GM12872 (cell line): ENCODE measurements at regions not wholly inside any gene's neighbourhood (a gene's known extent, or its start where the extent isn't known, plus 50 kb on each side); places are given as distances from the start of the nearest gene placed in this dataset.

ENCODE experiments used
- TF ChIP-seq, protein P1 (sequence below): IDR thresholded peaks from 3 replicates; pipeline ENCODE4 v1.5.1; 2011; ENCODE audit warnings: low read depth, mild to moderate bottlenecking, low read length, moderate library complexity; ENCODE audit not compliant: insufficient read depth

DNA sequence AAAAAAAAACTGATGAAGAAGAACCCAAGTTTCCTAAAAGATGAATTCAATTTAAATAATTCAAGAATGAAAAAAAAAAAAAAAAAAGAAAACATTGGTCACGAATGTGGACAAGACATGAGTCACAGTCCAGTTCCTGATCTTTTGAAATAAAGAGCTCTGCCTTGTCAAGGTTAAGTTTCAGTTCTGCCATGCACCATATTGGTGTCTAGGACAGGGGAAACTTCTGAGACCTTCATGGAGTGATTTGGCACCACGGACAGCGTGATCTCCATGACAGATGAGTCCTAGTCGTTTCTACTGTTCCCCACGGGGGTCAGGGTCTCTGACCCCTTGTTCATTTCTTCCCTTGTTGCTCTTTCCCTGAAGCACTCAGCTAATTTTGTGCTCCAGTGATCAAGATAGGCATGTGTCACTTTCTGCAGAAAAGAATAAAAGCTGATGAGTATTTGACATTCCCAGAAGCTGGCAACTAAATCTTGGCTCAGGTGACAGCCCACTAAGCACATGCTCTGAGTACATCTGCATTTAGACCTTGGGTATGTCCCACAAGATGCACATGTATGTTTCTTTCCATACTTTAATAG, 1159.7 kb downstream of the BCL11B start:
- TF ChIP-seq, protein P1, sequence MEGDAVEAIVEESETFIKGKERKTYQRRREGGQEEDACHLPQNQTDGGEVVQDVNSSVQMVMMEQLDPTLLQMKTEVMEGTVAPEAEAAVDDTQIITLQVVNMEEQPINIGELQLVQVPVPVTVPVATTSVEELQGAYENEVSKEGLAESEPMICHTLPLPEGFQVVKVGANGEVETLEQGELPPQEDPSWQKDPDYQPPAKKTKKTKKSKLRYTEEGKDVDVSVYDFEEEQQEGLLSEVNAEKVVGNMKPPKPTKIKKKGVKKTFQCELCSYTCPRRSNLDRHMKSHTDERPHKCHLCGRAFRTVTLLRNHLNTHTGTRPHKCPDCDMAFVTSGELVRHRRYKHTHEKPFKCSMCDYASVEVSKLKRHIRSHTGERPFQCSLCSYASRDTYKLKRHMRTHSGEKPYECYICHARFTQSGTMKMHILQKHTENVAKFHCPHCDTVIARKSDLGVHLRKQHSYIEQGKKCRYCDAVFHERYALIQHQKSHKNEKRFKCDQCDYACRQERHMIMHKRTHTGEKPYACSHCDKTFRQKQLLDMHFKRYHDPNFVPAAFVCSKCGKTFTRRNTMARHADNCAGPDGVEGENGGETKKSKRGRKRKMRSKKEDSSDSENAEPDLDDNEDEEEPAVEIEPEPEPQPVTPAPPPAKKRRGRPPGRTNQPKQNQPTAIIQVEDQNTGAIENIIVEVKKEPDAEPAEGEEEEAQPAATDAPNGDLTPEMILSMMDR, result no peak

DNA sequence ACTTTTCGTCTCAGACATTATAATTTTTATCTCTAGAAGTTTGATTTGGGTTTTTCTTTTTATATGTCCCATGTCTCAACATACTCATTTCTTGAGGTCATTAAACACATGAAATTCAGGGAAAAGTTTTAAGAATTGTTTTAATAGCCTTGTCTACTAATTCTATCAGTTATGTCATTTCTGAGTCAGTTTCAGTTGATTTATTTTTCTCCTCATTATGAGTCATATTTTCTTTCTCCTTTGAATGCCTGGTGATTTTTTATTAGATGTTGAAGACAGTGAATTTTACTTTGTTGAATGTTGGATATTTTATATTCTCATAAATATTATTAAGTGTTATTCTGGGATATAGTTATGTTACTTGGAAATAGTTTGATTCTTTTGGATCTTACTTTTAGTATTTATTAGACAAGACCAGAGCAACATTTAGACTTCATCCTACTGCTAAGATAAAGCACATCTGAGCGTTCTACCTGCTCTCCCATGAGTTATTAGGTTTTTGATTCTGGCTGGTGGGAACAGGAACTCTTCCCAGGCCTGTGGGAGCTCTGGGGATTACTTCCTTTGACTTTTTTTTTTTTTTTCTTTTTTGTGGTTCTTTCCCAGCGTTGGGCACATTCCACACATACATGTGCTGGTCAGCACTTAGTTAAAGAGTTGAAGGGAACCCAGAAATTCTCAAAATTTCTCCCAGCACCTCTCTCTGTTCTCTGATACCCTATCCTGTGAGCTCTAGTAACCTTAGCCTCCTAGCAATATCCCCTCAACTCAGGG, 1157.7 kb downstream of the BCL11B start:
- TF ChIP-seq, protein P1, result no peak

DNA sequence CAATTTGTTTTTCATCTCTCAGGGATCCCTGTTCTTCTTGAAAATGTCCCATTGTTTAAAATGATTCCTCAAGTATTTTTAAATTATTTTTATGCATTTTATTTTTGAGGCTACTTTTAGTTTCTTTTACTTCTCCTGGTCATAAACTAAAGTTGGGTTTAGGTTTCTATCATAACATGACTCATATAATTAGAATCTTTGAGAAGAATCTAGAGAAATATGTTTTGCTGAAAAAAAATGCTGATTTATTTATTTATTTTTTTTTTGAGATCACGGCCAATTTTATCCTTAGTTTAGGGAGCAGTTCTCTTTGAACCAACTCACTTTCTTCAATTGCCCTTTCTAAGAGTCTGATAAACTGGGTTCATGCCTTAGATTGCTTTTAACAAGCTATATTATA, 1157.1 kb downstream of the BCL11B start:
- TF ChIP-seq, protein P1, result no peak

DNA sequence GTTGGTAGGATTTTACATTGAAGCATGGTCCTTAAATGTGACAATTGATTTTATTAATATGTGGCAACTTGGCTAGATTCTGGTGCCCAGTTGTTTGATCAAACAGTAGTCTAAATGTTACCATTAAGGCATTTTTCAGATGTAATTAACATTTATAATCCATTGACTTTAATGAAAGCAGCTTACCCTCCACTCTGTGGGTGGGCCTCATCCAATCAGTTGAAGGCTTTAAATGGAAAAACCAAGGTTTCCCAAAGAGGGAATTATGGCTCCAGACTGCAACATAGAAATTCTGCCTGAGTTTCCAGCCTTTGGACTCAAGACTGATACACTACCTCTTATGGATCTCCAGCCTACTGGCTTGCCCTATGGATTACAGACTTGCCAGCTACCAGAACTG, 1153.2 kb downstream of the BCL11B start:
- TF ChIP-seq, protein P1, result no peak

DNA sequence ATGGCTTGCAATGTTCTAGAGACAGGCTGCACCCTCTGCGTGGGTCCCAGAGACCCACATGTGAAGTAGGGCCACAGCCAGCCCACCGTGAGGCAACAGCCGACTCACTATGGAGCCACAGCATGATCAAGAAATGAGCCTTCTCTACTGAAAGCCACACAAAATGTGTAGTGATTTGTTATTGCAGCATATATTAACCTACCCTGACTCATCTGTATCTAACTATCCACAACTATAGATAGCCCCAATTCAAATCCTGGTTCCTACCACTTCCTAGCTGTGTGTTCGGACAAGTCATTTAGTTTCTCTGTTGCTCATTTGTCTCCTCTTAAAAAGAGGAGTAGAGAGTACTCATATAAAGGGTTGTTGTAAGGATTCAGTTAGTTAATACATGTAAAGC, 1152.3 kb downstream of the BCL11B start:
- TF ChIP-seq, protein P1, result no peak

DNA sequence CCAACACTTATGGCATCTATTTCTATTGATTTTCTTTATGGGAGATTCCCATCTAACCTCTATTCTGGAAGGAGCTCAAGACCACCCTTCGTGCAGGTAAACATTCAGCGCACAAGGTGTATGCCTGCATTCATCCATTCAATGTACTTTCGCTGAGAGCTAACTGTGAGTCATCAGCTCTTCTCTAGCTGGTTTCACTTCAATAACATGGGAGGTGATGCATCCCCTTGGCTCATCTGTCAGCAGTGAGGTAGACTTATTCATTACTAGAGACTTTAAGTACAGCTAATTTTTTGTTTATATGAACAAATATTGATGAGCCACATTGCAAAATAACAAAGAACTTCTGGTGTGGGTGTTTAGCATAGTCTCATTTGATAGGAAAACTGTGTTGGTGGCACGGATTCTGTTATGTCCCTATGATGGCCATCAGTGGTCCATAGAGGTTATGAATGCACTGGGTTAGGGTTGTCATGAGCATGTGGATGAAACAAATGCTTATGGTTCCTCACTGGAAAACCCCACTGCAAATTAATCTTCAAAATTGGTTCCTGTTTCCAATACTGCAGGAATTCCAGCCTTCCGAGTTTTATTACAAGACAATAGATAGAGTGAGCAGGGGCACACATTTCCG, 1151.0 kb downstream of the BCL11B start:
- TF ChIP-seq, protein P1, result no peak

DNA sequence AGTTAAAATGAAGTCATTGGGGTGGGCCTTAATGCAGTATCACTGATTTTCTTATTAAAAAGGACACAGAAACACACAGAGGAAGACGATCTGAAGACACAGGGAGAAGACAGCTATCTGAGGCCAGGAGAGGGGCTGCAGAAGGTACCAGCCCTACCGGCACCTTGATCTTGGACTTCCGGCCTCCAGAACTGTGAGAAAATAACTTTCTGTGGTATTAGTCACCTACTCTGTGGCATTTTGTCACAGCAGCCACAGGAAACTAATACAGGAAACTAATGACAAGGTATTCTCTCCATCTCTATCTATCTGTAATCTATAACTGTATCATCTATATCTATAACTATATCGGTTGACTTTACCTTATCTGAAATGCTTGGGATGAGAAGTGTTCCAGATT, 1149.5 kb downstream of the BCL11B start:
- TF ChIP-seq, protein P1, result no peak
